ENCODE measurements at regions not wholly inside any gene's neighbourhood (a gene's known extent, or its start where the extent isn't known, plus 50 kb on each side); places are given as distances from the start of the nearest gene placed in this dataset.
A peak's percentile ranks its signal among the peaks of the same experiment; 100 is the strongest.
"Not testable (repeated sequence)": the region's sequence is repeated elsewhere in the genome, so short reads cannot be mapped to it uniquely, and the experiment has no call there.

GRCh38 chr4:171298048-171298718, 515.0 kb upstream of the GALNTL6 start:
- not testable (repeated sequence) for DNase-seq

DNA sequence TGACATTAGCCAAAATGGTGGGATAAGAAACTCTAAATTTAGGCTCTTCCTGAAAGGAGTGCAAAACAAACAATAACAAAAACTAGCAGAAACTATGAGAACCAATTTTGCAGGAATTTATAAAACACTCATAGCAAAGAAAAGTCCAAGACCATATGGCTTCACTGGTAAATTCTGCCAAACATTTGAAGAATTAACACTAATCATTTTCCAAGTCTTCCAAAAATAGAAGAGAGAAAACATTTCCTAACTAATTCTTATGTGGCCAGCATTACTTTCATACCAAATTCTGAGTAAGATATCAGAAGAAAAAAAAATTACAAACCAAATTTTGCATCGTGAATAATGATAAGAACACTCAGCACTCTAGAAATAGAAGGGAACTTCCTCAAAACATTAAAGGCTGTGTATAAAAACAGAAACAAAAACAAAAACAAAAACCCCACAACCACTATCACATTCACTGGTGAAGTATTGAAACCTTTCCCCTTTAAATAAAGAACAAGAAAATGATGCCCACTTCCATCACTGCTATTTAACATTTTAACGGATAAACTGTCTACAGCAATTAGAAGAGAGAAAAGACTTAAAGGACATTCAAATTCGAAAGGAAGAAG, 524.3 kb upstream of the GALNTL6 start:
- no peak for DNase-seq

DNA sequence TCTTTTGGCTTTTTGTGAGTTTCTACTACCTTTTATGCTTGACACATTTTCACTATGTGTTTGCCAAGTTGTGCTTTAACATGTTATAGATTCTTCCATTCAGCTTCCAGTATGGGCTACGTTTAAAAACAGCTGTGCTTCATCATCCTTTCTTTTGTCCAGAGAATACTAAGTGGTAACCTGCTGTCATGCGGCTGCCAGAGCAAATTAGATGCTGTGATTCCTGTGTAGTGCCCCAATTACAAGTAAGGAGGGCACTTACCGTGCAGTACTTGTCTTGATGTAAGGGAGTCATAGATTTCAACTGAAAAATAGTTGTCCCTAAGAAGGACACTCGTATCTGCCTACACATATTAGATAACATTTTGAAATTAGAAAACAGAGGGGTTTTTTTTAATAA, 531.8 kb upstream of the GALNTL6 start:
- DNase-seq: peak; percentile 62

DNA sequence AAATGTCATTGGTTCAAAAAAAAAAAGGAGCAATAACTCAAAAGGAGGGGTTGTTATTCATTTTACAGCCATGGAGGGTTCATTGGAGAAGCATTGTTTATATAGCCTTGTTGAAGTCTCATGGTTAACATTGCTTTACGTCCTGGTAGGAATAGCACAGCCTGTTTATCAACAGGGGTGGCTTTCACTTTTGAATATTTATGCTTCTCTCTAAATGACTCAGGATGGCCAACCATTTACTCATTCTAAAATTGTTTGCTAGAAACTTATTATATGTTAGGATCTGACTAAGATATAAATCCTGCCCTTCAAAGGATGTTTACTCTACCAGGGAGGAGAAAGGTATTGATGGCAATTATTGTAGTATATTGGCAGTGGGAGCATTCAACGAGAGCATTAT, 534.1 kb upstream of the GALNTL6 start:
- DNase-seq: no peak

DNA sequence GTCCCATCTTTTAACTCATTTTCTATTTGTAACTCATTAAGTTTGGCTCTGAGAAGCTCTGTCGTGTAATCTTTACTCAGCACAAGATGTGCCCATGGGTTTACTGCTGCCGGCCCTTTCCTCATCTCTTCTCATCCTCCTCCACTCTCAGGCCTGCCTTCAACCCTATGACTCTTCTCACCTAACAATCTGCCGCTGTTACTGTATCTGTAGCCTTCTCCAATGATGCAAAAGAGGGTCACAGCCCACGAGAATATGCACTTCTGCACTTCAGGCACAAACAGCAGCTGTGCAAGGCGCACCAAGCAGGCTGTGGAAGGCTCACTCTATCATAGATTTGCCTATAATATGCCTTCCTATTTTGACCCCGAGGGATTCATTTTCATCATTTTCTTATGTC, 546.5 kb upstream of the GALNTL6 start:
- DNase-seq: no peak

DNA sequence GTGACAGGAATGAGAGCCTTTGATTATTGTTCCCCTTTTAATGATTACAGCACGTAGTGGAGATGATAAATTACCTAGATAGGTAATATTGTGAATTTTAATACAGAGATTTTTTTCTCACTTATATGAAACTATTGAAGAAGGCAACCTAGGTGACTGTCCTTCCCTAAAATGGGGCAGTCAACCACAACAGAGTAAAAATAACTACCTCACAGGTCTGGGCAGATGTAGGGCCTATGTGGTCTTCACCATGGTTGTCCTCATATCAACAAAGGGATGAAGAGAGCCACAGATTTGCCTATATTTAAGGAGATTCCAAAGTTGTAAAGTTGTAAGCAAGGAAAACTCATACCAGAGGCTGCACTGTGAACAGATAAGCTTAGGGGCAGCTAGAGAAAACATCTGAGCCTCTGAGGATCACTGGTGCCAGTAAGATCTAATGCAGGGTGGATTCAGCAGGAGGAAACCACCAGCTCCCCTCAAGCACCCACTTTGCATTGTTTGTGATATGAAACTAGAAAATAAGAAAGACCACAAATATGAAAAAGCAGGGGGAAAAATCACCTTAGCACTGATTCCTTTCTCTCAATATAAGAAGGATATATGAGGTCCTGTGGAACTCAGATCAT, 547.9 kb upstream of the GALNTL6 start:
- DNase-seq: no peak

DNA sequence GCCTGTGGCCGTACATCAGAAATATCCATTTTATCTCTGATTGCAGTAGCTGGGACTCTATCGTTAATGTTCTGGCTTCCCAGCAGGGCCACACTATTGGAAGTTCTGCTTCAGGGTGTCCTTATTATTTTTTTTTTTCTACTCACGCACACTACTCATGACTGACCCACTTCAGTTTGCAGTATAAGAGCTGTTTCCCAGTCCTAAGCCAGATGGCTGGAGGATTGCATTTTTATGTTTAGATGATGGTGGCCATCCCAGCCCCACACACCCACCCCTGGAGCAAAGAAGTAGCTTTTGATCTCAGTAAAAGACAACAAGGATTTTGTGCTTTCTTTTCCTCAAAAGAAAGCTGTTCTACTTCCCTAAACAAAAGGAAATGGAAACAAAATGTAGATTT, 557.0 kb upstream of the GALNTL6 start:
- DNase-seq: no peak

GRCh38 chr4:171246948-171247347, 566.3 kb upstream of the GALNTL6 start:
- DNase-seq: no peak

GRCh38 chr4:171242831-171243230, 570.4 kb upstream of the GALNTL6 start:
- no peak for DNase-seq

GRCh38 chr4:171239196-171239595, 574.0 kb upstream of the GALNTL6 start:
- DNase-seq: no peak

DNA sequence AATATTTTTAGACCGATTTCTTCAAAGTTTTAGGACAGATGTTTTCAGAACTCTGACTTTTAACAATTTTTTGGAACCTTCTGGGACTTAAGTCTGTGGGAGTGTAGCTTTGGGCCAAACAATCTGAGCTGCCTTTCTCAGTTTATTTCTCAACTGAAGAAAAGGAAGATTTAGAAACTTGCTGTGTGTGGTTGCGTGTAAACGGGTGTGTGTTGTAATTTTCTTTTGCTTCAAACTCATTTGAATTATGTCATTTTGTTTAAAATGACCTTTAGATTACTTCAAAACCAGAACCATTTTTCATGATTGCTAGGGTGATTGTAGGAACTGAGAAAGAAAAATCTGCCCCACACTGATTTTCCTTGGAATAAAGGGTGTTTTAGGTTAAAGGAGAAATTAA, 577.7 kb upstream of the GALNTL6 start:
- DNase-seq: no peak

DNA sequence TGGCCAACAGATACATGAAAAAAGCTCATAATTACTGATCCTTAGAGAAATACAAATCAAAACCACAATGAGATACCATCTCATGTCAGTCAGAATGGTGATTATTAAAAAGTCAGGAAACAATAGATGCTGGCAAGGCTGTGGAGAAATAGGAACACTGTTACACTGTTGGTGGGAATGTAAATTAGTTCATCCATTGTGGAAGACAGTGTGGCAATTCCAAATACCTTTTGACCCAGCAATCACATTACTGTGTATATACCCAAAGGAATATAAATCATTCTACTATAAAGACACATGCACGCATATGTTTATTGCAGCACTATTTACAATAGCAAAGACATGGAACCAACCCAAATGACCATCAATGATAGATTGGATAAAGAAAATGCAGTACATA, 583.9 kb upstream of the GALNTL6 start:
- DNase-seq: not testable (repeated sequence)

DNA sequence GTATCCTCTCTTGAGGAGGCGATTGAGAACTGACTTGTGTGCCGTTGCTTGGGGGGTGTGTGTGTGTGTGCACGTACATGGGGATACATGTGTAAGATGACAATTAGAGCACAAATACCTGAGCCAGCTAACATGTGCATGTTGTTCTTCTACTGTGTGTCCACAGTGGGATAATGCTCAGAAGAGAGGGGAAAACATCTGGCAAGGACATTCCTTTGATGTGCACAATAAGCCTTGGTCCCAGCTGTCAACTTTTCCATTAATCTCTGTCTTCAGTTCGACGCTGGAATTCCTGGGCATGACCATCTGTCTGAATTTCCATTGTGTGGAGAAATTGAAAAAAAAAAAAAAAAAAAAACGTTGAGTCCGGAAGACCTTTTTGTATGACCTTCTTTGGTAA, 592.0 kb upstream of the GALNTL6 start:
- DNase-seq: no peak

- DNase-seq: no peak
Measured at GRCh38 chr4:171203425-171203824, 609.8 kb upstream of the GALNTL6 start.

- DNase-seq: no peak
Measured at GRCh38 chr4:171202908-171203307, 610.3 kb upstream of the GALNTL6 start.

DNA sequence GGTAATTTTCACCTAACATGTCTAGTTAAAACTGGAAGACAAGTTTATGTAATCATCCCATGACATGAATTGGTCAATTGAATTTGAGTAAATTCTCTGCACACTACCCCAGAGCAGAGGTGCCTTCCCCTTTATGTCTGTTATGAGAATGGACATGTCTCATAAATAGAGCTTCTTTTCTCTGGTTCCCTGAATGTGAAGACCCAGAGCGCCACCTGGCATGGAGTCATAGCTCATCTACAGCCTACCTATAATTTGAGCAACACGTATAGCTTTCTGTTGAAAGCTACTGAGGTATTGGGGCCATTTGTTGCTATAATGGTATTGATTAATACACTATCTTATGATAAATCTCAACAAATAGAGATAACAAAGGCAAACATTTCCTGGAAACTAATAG, 626.5 kb upstream of the GALNTL6 start:
- DNase-seq: no peak

DNA sequence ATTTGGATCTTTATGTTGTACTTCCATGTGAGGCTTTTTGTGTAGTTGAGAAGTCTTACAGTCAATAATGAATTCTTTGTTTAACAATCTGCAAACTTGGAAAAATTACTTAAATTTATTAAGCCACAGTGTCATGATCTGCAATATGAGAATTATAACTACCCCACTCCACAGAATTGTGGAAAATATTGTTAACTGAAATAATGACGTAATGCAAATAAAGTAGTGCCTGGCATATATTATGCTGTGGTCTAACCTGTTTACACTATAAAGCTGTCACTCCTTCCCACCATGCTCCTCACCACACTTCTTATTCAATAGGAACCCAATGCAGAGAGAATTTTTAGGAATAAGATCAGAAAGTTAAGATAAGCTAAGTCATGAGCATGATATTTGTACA, 632.1 kb upstream of the GALNTL6 start:
- no peak for DNase-seq

GRCh38 chr4:171170671-171171070, 642.5 kb upstream of the GALNTL6 start:
- no peak for DNase-seq

DNA sequence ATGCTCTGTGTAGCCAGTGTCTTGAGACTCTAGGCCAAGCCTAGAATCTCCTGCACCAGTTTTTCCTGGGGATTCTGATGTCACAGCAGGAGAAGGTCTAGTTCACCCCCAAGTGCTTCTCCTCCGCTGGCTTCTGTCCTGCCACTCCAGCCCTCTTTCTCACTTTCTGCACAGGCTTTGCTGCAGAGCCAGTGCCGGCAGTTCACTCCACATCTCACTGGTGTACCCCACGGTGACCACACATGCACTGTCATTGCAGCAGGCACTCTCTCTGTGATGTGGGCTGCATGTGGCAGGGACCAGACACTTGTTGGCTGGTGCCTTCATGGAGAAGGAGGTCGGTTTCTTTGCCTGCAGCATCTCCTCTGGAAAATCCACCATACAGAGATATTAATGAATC, 643.8 kb upstream of the GALNTL6 start:
- no peak for DNase-seq

GRCh38 chr4:171162478-171162877, 650.7 kb upstream of the GALNTL6 start:
- no peak for DNase-seq

GRCh38 chr4:171157462-171158082, 655.6 kb upstream of the GALNTL6 start:
- no peak for DNase-seq

DNA sequence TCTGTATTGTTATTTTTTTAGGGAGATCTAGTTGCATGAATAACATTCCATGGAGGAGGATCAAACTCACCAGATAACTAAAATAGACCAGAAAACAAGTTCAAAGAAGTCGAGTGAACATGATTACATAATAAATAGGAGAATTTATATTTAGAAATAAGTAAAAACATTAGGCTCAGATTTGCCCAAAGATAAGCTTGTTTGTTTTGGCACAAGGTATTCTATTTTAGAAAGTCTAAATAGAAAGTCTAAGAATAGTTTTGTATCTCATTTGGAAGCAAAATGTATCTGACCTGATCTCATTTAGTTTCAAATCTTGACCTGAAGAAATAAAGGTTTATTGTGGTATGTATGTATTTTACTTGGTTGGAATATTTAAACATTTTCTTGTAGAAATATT, 670.6 kb upstream of the GALNTL6 start:
- DNase-seq: no peak

- DNase-seq: no peak
Measured at GRCh38 chr4:171142045-171142444, 671.2 kb upstream of the GALNTL6 start.

- DNase-seq: no peak
Measured at GRCh38 chr4:171130256-171130801, 682.9 kb upstream of the GALNTL6 start.

All from NCI-H345 (cell line).